ENCODE measurements at regions not wholly inside any gene's neighbourhood (a gene's known extent, or its start where the extent isn't known, plus 50 kb on each side); places are given as distances from the start of the nearest gene placed in this dataset.

DNA sequence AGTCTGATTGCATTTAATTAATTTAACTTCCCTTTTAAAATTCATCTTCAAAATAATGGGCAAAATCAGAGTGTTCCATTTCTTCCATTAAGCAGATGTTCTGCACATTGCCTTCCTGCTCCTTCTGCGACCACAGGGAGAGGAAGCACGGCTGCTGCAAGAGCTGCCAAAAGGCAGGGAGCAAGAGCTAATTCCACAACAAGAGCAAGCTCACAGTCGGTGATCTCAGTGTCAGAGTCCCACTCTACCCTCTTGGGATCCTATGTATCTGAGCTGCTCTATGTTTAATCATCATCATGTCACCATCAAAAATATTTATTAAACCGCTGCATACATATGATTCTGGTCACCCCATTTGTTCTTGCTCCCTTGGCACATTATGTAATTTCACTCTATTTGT, 255.3 kb upstream of the CAMK1G start:
- DNase-seq (ENCODE audit: low spot score): no peak
- intact Hi-C loops (cut with DNase I): no loop called here

GRCh38 chr1:209335178-209335577, 248.3 kb upstream of the CAMK1G start:
- intact Hi-C loops (cut with DNase I): no loop called here
- DNase-seq (ENCODE audit: low spot score): no peak

GRCh38 chr1:209341146-209341545, 242.4 kb upstream of the CAMK1G start:
- intact Hi-C loops (cut with DNase I): no loop called here
- DNase-seq (ENCODE audit: low spot score): no peak

DNA sequence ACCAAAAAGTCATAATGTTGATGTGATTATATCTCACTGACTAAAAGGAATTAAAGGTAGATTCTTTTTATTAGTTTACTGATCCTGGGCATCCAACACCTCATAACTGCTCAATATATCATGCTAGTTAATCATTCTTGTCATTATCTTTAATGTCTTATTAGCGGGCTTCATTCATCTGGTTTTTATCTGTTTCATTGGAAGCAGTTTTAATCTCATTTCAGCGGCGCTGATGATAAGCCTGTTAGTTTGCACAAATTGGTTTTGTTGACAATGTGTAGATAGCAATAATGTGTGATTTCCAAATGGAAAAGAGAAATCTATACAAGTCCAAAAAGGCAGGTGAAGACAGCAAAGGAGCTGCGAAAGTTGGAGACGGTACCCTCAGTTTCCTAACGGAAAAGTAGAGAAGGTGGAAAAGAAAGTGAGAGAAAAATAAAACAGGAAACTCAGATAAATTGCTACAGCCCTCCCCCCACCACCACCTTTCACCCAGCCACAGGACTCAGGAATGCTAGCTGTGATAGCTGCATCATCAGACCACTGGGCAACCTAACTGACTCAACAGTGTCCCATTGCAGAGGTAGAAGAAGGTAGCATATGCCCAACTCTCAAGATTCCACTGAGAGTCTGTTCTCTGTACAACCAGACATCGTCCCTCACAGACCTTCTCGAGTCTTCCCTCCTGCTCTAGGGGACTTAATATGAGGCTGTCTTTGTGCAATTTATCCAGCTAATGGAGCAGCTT, 241.7 kb upstream of the CAMK1G start:
- DNase-seq (ENCODE audit: low spot score): no peak
- intact Hi-C loops (cut with DNase I): no loop called here

GRCh38 chr1:209342441-209343175, 240.9 kb upstream of the CAMK1G start:
- intact Hi-C loops (cut with DNase I): no loop called here

DNA sequence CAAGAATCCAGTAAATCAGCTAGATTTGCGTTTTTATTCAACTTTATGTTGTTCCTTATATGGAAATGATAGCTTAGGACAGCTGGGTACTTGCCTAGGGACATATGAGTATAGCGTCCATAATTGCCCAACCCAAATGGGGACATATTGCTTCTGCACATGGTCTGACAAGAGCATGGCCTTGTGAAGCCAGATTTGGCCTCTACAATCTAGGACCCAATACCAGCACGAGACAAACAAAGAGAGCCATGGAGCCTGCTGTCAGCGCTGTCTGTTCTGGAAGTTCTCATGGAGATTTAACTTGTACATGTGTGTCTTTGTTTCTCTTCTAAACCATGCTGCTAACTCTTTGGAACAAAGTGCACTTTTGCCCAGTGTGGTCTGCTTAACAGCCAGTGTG, 240.0 kb upstream of the CAMK1G start:
- DNase-seq (ENCODE audit: low spot score): no peak
- intact Hi-C loops (cut with DNase I): no loop called here

More at GRCh38 chr1:209342441-209343175, 240.9 kb upstream of the CAMK1G start:
- DNase-seq (ENCODE audit: low spot score): no peak

GRCh38 chr1:209344156-209344555, 239.4 kb upstream of the CAMK1G start:
- no peak for DNase-seq (ENCODE audit: low spot score)
- intact Hi-C loops (cut with DNase I): no loop called here

- DNase-seq (ENCODE audit: low spot score): no peak
- intact Hi-C loops (cut with DNase I): no loop called here
Measured at GRCh38 chr1:209349363-209350308, 233.9 kb upstream of the CAMK1G start.

DNA sequence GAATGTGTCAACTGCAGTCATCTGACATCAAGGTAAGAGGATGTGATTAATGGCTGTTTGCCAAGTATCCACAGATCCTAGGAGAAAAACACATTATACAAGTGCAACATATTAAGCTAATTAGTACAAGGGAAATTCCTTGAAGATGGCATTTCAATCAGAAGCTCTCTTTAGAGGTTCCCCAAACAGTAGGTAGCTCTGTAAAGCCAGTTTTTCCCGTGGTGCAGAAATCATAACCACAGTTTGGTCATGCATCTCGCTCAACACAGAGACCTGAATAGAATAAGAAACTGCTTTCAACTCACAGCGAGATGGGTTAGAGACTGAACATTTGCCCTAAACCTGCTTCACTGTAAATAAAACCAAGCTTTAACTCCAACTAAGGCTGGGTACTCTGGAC, 230.5 kb upstream of the CAMK1G start:
- intact Hi-C loops (cut with DNase I): no loop called here
- DNase-seq (ENCODE audit: low spot score): no peak

DNA sequence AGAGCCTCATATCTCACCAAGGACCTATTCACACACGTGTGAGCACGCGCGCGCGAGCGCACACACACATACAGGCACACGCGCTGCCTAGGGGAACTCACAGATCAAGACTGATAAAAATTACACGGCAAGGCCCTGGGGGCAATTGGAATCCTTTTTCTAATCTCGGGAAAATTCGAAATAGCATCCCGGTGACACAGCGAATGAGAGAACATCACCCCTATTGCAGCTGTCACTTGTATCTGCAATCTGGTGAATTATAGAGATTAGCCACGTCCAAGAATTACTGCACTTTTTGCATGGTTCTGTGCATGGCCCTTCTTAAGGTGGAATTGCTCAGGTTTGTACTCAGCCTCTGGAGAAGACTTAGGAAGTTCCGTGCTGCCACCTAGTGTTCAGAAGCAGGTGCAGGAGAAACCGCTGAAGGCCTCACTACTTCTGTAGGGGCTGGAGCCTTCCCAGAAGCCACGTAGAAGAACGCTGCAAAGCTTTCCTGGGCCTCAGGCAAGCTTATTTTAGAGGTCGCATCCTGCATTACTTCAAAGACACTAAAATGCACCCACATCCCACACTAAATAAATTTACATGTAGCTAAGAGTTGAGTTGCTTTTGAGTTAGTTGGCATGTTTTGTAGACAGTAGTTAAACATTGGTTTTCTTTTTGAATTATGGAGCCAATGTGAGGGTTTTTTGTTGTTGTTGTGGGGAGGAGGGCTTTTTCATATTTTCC, 229.2 kb upstream of the CAMK1G start:
- intact Hi-C loops (cut with DNase I): no loop called here
- DNase-seq (ENCODE audit: low spot score): peak; percentile 77

DNA sequence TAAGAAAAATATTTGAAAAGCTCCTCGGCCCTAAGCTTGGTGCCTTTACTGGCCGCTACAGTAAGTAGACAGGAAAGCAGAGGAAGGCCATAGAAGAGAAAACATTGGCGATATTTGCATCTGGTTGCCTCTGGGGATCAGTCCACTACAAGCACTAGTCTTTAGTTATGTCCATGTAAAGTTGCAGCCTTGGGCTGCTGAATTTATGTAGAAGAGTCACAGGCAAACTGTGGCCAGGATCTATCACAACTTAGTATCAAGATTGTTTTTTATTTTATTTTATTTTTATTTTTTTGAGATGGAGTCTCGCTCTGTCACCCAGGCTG, 228.7 kb upstream of the CAMK1G start:
- intact Hi-C loops (cut with DNase I): no loop called here
- DNase-seq (ENCODE audit: low spot score): no peak

GRCh38 chr1:209355415-209355814, 228.1 kb upstream of the CAMK1G start:
- intact Hi-C loops (cut with DNase I): no loop called here
- no peak for DNase-seq (ENCODE audit: low spot score)

- no peak for DNase-seq (ENCODE audit: low spot score)
- intact Hi-C loops (cut with DNase I): no loop called here
Measured at GRCh38 chr1:209356976-209357377, 226.5 kb upstream of the CAMK1G start.

GRCh38 chr1:209363112-209363511, 220.4 kb upstream of the CAMK1G start:
- intact Hi-C loops (cut with DNase I): no loop called here
- DNase-seq (ENCODE audit: low spot score): no peak

- intact Hi-C loops (cut with DNase I): no loop called here
- no peak for DNase-seq (ENCODE audit: low spot score)
Measured at GRCh38 chr1:209364716-209365115, 218.8 kb upstream of the CAMK1G start.

DNA sequence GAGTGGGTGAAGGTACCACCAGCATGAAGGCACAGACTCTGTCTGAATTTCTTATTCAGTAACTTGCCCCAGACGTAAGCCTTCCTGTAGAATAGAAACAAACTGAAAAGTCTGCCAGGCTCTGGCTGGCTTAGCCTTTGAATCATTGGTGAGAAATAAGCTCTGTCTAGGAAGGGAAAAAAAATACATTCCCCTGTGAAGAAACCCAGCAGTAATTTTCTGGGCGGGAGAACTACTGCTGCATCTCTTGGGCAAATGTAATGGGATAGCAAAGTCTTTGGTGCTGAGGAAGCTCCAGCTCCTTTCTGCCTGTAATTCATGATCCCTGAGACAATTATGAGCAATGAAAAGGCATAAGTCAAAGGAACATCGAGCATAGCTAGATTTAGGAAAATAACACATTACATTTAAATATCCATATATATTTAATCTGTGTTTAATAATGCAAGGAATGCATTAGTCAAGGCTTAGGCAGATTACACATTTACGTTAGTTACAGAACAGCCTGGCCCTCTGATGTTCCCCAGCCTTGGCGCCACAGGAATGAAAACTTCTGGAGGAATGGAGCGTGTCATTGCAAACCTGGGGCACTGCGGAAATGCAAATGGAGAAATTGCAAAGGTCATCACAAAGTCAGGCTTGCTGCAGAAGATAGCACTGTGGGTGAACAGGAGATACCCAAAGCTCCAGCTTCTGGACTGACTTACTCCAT, 216.3 kb upstream of the CAMK1G start:
- DNase-seq (ENCODE audit: low spot score): no peak
- intact Hi-C loops (cut with DNase I): no loop called here

DNA sequence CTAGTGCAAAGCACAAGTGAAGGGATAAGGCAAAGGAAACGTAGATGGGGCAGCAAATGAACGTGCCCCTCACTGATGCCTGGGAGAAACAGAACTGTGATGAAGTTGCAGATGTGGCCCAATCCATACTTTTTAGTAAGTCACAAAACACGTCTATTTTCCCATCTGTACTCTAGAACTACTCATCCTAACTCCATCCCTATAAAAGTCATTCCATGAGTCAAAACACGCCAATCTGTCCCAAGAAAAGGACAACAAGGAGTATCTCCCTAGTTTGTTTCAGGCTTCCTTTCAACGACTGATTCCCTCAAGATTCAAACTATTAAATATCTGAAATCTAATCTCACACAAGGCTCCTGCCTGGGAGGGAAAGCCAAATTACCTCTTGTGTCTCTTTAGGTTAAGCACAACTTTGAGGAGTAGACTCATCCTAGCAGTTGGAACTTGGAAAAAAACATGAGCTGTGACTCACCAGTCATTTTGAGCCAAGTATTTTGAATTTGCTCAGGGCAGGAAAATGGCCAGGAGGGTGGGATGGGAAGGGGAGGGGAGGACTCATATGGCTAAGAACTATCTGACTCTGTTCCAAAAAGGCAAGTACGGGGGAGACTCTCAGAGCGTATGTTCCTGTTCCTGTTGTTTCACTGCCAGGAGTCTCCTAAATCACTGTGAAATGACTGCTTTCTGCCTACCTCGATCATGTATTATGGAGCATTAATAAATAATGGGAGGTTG, 214.5 kb upstream of the CAMK1G start:
- no peak for DNase-seq (ENCODE audit: low spot score)
- intact Hi-C loops (cut with DNase I): no loop called here

DNA sequence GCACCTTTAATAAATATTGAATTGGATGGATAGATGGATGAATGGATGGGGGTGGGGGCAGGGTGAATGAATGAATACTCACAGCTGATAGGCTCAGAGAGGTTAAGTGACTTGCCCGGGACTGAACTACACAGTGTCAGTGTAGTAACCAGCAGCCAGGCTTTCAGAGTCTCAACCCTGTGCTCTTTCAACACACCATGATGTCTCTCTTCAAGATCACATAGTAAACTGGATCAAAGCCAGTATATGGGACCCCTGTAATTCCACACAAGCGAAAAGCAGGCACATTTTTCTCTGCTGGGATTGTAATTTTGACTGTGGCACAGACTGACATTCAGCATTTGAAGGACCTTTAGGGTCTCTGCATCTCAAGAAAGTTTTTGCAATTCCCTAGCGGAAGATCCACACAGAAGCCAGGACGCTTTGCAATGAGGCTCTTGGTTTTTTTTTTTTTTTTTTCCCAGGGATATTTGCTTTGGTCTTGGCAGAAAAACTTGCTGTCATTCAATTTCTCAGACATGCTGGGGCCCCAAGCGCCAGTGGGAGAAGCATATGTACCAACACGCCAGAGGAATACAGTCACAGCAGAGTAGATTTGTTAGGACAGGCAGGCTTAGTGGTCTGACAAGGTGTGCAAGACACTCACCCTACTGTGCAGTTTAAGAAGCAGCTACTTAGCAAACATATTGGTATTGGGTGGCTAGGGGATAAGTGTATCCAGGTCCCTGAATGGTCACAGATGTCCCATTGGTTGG, 213.1 kb upstream of the CAMK1G start:
- intact Hi-C loops (cut with DNase I): no loop called here
- DNase-seq (ENCODE audit: low spot score): no peak

Measured in cardiac septum (tissue), 1 donor.